Liver (tissue), 7 donors: ENCODE measurements at regions not wholly inside any gene's neighbourhood (a gene's known extent, or its start where the extent isn't known, plus 50 kb on each side); places are given as distances from the start of the nearest gene placed in this dataset.

Experiments
- DNase-seq: peaks from one replicate; pipeline ENCODE4 v3.0.0-alpha.2; 2017; ENCODE audit warnings: low spot score
- H3K27ac ChIP-seq, 2 donors: one replicate each; pipeline ENCODE4 v1.7.0; 2013; ENCODE audit warnings: inconsistent platforms in 2 of 2, low read length in 2 of 2, control low read depth in 1 of 2, low read depth in 1 of 2, mild to moderate bottlenecking in 1 of 2
- H3K27me3 ChIP-seq, 4 donors: one replicate each; pipeline versions ENCODE4 v1.6.1 to v1.7.0; 2013; ENCODE audit warnings: low read length in 3 of 4, inconsistent platforms in 1 of 4, mild to moderate bottlenecking in 1 of 4, moderate library complexity in 1 of 4; ENCODE audit not compliant: control insufficient read depth in 4 of 4, insufficient read depth in 4 of 4
- H3K36me3 ChIP-seq, 4 donors: one replicate each; pipeline versions ENCODE4 v1.6.1 to v1.7.0; 2013; ENCODE audit warnings: low read length in 3 of 4, mild to moderate bottlenecking in 3 of 4, low read depth in 1 of 4, moderate library complexity in 1 of 4; ENCODE audit not compliant: control insufficient read depth in 4 of 4, insufficient read depth in 3 of 4
- H3K4me1 ChIP-seq, 4 donors: one replicate each; pipeline versions ENCODE4 v1.6.1 to v1.7.0; 2013; ENCODE audit warnings: low read length in 3 of 4, mild to moderate bottlenecking in 3 of 4, moderate library complexity in 1 of 4; ENCODE audit not compliant: control insufficient read depth in 4 of 4, insufficient read depth in 4 of 4
- H3K4me3 ChIP-seq, 3 donors: one replicate each; pipeline versions ENCODE4 v1.6.1 to v1.7.0; 2013; ENCODE audit warnings: low read length in 3 of 3, control low read depth in 1 of 3, low read depth in 1 of 3, mild to moderate bottlenecking in 1 of 3
- H3K9ac ChIP-seq, 2 donors: one replicate each; pipeline ENCODE4 v1.7.0; 2013; ENCODE audit warnings: low read length in 2 of 2, mild to moderate bottlenecking in 2 of 2, moderate library complexity in 2 of 2, control low read depth in 1 of 2, low read depth in 1 of 2
- H3K9me3 ChIP-seq, 4 donors: one replicate each; pipeline versions ENCODE4 v1.6.1 to v1.7.0; 2013; ENCODE audit warnings: low read length in 3 of 4; ENCODE audit not compliant: control insufficient read depth in 4 of 4
- ATF3 ChIP-seq: IDR thresholded peaks from 2 replicates; pipeline ENCODE4 v1.6.1; 2016; ENCODE audit warnings: antibody characterized with exemption
- EGR1 ChIP-seq, 2 donors: IDR thresholded peaks; 2 replicates each; pipeline ENCODE4 v1.6.1; 2016 to 2018; ENCODE audit warnings: antibody characterized with exemption in 2 of 2, low read depth in 2 of 2
- FOXA1 ChIP-seq: IDR thresholded peaks from 2 replicates; pipeline ENCODE4 v1.6.1; 2016; ENCODE audit warnings: antibody characterized with exemption
- FOXA2 ChIP-seq: IDR thresholded peaks from 2 replicates; pipeline ENCODE4 v1.6.1; 2016; ENCODE audit warnings: antibody characterized with exemption
- GABPA ChIP-seq, 2 donors: IDR thresholded peaks in 1 of 2; conservative IDR thresholded peaks in 1 of 2; 2 replicates each; pipeline ENCODE4 v1.6.1; 2016; ENCODE audit warnings: antibody characterized with exemption in 2 of 2, mild to moderate bottlenecking in 1 of 2, moderate library complexity in 1 of 2
- HNF4A ChIP-seq, 2 donors: conservative IDR thresholded peaks; 2 replicates each; pipeline ENCODE4 v1.6.1; 2016; ENCODE audit warnings: antibody characterized with exemption in 2 of 2, mild to moderate bottlenecking in 2 of 2
- HNF4G ChIP-seq: IDR thresholded peaks from 2 replicates; pipeline ENCODE4 v1.6.1; 2016; ENCODE audit warnings: antibody characterized with exemption
- JUND ChIP-seq, 2 donors: IDR thresholded peaks; 2 replicates each; pipeline ENCODE4 v1.6.1; 2016; ENCODE audit warnings: antibody characterized with exemption in 2 of 2
- RAD21 ChIP-seq, 2 donors: IDR thresholded peaks; 2 replicates each; pipeline ENCODE4 v1.6.1; 2016; ENCODE audit warnings: antibody characterized with exemption in 2 of 2, mild to moderate bottlenecking in 2 of 2
- RXRA ChIP-seq, 2 donors: IDR thresholded peaks; 2 replicates each; pipeline ENCODE4 v1.6.1; 2017 to 2018; ENCODE audit warnings: antibody characterized with exemption in 2 of 2, mild to moderate bottlenecking in 1 of 2
- SP1 ChIP-seq: IDR thresholded peaks from 2 replicates; pipeline ENCODE4 v1.6.1; 2018; ENCODE audit warnings: antibody characterized with exemption, mild to moderate bottlenecking
- TAF1 ChIP-seq: conservative IDR thresholded peaks from 2 replicates; pipeline ENCODE4 v1.6.1; 2016; ENCODE audit warnings: antibody characterized with exemption, mild to moderate bottlenecking
- WGBS: extraction: QIAGEN DNeasy Blood & Tissue Kit; methylation state at CpG from one replicate; pipeline ENCODE4 v1.1.7; 2013; 5-methylcytosine and 5-hydroxymethylcytosine counted together
- TF ChIP-seq, protein P1 (sequence below): IDR thresholded peaks from 2 replicates; pipeline ENCODE4 v1.6.1; 2016; ENCODE audit warnings: antibody characterized with exemption, mild to moderate bottlenecking
- TF ChIP-seq, protein P2 (sequence below): IDR thresholded peaks from 2 replicates; pipeline ENCODE4 v1.6.1; 2016; ENCODE audit warnings: antibody characterized with exemption
- TF ChIP-seq, protein P3 (sequence below): IDR thresholded peaks from 2 replicates; pipeline ENCODE4 v1.6.1; 2016; ENCODE audit warnings: antibody characterized with exemption
- donor health status: healthy.
- donor health status: healthy.
- donor health status: healthy.
- donor health status: healthy.

DNA sequence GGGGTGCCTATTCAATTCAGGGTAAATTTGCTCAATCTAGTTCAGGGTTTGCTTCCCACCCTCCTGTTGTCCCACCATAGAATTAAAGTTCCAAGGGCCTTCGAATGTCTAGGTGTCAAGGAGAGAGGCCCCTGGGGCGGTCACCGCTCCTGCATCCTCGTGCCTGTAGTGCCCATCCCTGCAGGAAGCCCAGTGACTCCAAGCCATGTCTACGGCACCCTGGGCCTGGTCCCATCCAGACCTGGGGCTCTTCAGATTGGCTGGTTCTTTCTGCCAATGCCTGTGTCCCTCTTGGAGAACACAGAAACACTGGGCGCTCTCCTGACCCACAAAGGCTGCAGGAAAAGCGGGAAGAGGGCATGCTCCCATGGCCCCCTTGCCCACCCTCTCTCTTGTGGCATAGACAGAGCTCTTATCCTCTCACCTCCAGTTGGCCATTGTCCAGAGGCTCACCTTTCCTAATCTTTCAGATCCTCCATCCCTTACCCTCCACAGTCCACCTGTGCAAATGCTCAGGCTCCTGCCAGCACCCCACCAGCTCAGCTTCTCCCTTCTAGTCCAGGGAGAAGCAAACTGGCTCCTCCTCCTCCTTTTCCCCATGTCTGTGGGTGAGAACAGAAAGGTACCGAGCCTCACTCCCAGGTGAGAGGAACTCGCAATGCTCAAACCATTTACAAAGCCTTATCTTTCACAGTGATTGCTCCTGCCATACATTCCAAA is 253.0 kb upstream of the IRX2 start (continued):
- TF ChIP-seq JUND (IDR thresholded peaks at IDR 0.05): no peak
- TF ChIP-seq HNF4A (conservative IDR thresholded peaks at IDR 0.05): no peak
- no peak for TF ChIP-seq HNF4G
- TF ChIP-seq RXRA (IDR thresholded peaks at IDR 0.05): no peak
- no peak for TF ChIP-seq TAF1
- TF ChIP-seq SP1: no peak
- TF ChIP-seq FOXA1: no peak

DNA sequence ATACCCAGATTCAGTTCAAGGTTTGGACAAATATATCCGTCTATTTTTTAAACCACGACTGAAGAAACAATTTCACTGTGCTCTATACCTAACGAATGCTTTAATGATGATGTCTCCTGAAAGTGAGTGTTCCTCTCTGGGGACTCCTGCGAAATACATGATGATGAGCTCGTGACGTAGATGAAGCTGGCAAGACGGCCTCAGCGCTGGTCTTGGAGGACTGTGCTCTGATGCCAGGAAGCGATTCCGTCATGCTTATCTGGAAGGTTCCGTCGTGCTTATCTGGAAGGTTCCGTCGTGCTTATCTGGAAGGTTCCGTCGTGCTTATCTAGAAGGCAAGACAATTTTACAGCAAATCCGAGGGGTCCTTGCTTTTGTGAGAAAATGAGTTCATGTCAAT is 250.8 kb upstream of the IRX2 start:
- Histone ChIP-seq H3K27ac (no peak overlapping the region), H3K27me3 (no peaks in the 10 kb centered on the region)

GRCh38 chr5:3000631-3001030 is 249.2 kb upstream of the IRX2 start:
- no peak for DNase-seq
- H3K36me3 ChIP-seq: no peaks in the 10 kb centered on the region
- no peak overlapping the region for H3K4me3 ChIP-seq
- H3K27ac ChIP-seq: no peak overlapping the region
- H3K27me3 ChIP-seq: no peaks in the 10 kb centered on the region
- no peaks in the 10 kb centered on the region for H3K4me1 ChIP-seq
- peaks cover 0 to 3% (median 1%) of the 10 kb centered on the region in 4 donors for H3K9me3 ChIP-seq
- no peak overlapping the region for H3K9ac ChIP-seq
- 73% methylated on average over 6 of the region's 6 CpGs for WGBS
- TF ChIP-seq SP1: no peak
- TF ChIP-seq JUND (IDR thresholded peaks at IDR 0.05): no peak
- no peak for TF ChIP-seq ATF3
- TF ChIP-seq GABPA (IDR thresholded peaks at IDR 0.05 in 1 of 2, conservative IDR thresholded peaks at IDR 0.05 in 1 of 2): no peak
- no peak for TF ChIP-seq RAD21 (IDR thresholded peaks at IDR 0.05)
- no peak for TF ChIP-seq EGR1 (IDR thresholded peaks at IDR 0.05; ENCODE audit: low read depth in 2 of 2)
- TF ChIP-seq RXRA (IDR thresholded peaks at IDR 0.05): no peak
- no peak for TF ChIP-seq FOXA2
- TF ChIP-seq, protein P1, sequence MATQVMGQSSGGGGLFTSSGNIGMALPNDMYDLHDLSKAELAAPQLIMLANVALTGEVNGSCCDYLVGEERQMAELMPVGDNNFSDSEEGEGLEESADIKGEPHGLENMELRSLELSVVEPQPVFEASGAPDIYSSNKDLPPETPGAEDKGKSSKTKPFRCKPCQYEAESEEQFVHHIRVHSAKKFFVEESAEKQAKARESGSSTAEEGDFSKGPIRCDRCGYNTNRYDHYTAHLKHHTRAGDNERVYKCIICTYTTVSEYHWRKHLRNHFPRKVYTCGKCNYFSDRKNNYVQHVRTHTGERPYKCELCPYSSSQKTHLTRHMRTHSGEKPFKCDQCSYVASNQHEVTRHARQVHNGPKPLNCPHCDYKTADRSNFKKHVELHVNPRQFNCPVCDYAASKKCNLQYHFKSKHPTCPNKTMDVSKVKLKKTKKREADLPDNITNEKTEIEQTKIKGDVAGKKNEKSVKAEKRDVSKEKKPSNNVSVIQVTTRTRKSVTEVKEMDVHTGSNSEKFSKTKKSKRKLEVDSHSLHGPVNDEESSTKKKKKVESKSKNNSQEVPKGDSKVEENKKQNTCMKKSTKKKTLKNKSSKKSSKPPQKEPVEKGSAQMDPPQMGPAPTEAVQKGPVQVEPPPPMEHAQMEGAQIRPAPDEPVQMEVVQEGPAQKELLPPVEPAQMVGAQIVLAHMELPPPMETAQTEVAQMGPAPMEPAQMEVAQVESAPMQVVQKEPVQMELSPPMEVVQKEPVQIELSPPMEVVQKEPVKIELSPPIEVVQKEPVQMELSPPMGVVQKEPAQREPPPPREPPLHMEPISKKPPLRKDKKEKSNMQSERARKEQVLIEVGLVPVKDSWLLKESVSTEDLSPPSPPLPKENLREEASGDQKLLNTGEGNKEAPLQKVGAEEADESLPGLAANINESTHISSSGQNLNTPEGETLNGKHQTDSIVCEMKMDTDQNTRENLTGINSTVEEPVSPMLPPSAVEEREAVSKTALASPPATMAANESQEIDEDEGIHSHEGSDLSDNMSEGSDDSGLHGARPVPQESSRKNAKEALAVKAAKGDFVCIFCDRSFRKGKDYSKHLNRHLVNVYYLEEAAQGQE: no peak
- TF ChIP-seq, protein P2, sequence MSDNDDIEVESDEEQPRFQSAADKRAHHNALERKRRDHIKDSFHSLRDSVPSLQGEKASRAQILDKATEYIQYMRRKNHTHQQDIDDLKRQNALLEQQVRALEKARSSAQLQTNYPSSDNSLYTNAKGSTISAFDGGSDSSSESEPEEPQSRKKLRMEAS: no peak
- TF ChIP-seq HNF4A (conservative IDR thresholded peaks at IDR 0.05): no peak
- no peak for TF ChIP-seq TAF1

More for the DNA sequence above, 250.8 kb upstream of the IRX2 start:
- Histone ChIP-seq H3K9ac (no peak overlapping the region), H3K4me1 (no peaks in the 10 kb centered on the region), H3K36me3 (no peaks in the 10 kb centered on the region), H3K4me3 (no peak overlapping the region), H3K9me3 (peaks cover 0 to 3% (median 1%) of the 10 kb centered on the region in 4 donors)
- no peak for DNase-seq
- TF ChIP-seq, protein P1: no peak
- TF ChIP-seq JUND (IDR thresholded peaks at IDR 0.05): no peak
- TF ChIP-seq HNF4A (conservative IDR thresholded peaks at IDR 0.05): no peak
- TF ChIP-seq, protein P3, sequence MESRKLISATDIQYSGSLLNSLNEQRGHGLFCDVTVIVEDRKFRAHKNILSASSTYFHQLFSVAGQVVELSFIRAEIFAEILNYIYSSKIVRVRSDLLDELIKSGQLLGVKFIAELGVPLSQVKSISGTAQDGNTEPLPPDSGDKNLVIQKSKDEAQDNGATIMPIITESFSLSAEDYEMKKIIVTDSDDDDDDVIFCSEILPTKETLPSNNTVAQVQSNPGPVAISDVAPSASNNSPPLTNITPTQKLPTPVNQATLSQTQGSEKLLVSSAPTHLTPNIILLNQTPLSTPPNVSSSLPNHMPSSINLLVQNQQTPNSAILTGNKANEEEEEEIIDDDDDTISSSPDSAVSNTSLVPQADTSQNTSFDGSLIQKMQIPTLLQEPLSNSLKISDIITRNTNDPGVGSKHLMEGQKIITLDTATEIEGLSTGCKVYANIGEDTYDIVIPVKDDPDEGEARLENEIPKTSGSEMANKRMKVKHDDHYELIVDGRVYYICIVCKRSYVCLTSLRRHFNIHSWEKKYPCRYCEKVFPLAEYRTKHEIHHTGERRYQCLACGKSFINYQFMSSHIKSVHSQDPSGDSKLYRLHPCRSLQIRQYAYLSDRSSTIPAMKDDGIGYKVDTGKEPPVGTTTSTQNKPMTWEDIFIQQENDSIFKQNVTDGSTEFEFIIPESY: no peak
- TF ChIP-seq, protein P2: no peak
- TF ChIP-seq FOXA1: no peak
- no peak for TF ChIP-seq SP1
- no peak for TF ChIP-seq RXRA (IDR thresholded peaks at IDR 0.05)
- 69% methylated on average over 17 of the region's 17 CpGs for WGBS
